ENCODE measurements at regions not wholly inside any gene's neighbourhood (a gene's known extent, or its start where the extent isn't known, plus 50 kb on each side); places are given as distances from the start of the nearest gene placed in this dataset.

GRCh38 chr14:40574780-40575179 lies 1031.9 kb upstream of the LRFN5 start:
- no peaks in the 10 kb centered on the region for H3K27me3 ChIP-seq (ENCODE audit: insufficient read depth)
- DNase-seq = no peak
- CTCF ChIA-PET = no interaction called here
- TF ChIP-seq CHD2 (IDR thresholded peaks at IDR 0.05; ENCODE audit: low read length, partially characterized antibody) (no peak), RAD21 (IDR thresholded peaks at IDR 0.05; ENCODE audit: low read length) (no peak), PBX3 (IDR thresholded peaks at IDR 0.05) (no peak), FOXJ3 (CRISPR knock-in tag; IDR thresholded peaks at IDR 0.05) (no peak), USF1 (IDR thresholded peaks at IDR 0.05; ENCODE audit: borderline replicate concordance, low read depth) (no peak), ELF1 (IDR thresholded peaks at IDR 0.05) (no peak), SIN3A (IDR thresholded peaks at IDR 0.05; ENCODE audit: borderline replicate concordance, low read depth, low read length) (no peak), NRF1 (IDR thresholded peaks at IDR 0.05; ENCODE audit: low read depth, low read length) (no peak), IRF3 (IDR thresholded peaks at IDR 0.05; ENCODE audit: low read depth, low read length) (no peak), TCF12 (IDR thresholded peaks at IDR 0.05) (no peak), TEAD4 (IDR thresholded peaks at IDR 0.05; ENCODE audit: borderline replicate concordance, insufficient read depth) (no peak), USF2 (IDR thresholded peaks at IDR 0.05; ENCODE audit: borderline replicate concordance, low read depth, low read length) (no peak)
- POLR2A ChIA-PET = no interaction called here
- H3K36me3 ChIP-seq (replicated peaks in 1 of 2; ENCODE audit: control insufficient read depth in 1 of 2, insufficient read depth in 2 of 2, low read length in 1 of 2) = no peaks in the 10 kb centered on the region
- no peak overlapping the region for H3K4me3 ChIP-seq (ENCODE audit: low read depth in 2 of 2, low read length in 1 of 2)
- no peak overlapping the region for H3K4me2 ChIP-seq
- H3K27ac ChIP-seq (ENCODE audit: low read depth in 2 of 2, low read length in 1 of 2) = no peak overlapping the region
- WGBS (ENCODE audit: low lambda C conversion rate) = 0% methylated on average over 3 of the region's 3 CpGs
- no peak overlapping the region for H2AFZ ChIP-seq (ENCODE audit: low read depth)
- no peaks in the 10 kb centered on the region for H3K79me2 ChIP-seq (ENCODE audit: insufficient read depth)
- H3K4me1 ChIP-seq (ENCODE audit: control insufficient read depth in 1 of 2, insufficient read depth in 2 of 2, low read depth in 1 of 2, low read length in 1 of 2) = no peaks in the 10 kb centered on the region
- no peaks in the 10 kb centered on the region for H4K20me1 ChIP-seq (ENCODE audit: insufficient read depth)
- H3K9ac ChIP-seq = no peak overlapping the region
- no peaks in the 10 kb centered on the region for H3K9me3 ChIP-seq
- no peaks in the 10 kb centered on the region for H3K9me2 ChIP-seq
- no peaks in the 10 kb centered on the region for H3F3A ChIP-seq (replicated peaks; ENCODE audit: insufficient read depth)

GRCh38 chr14:40525314-40525713 lies 1081.4 kb upstream of the LRFN5 start:
- POLR2A ChIA-PET = no interaction called here
- no peaks in the 10 kb centered on the region for H3K79me2 ChIP-seq (ENCODE audit: insufficient read depth)
- WGBS (ENCODE audit: low lambda C conversion rate) = 0% methylated on average over 1 of the region's 1 CpG
- H3K9me2 ChIP-seq = no peaks in the 10 kb centered on the region
- H4K20me1 ChIP-seq (ENCODE audit: insufficient read depth) = no peaks in the 10 kb centered on the region
- no peak overlapping the region for H3K27ac ChIP-seq (ENCODE audit: low read depth in 2 of 2, low read length in 1 of 2)
- H3F3A ChIP-seq (replicated peaks; ENCODE audit: insufficient read depth) = no peaks in the 10 kb centered on the region
- DNase-seq = no peak
- H3K9me3 ChIP-seq = no peaks in the 10 kb centered on the region
- no peak overlapping the region for H3K4me2 ChIP-seq
- H3K27me3 ChIP-seq (ENCODE audit: insufficient read depth) = no peaks in the 10 kb centered on the region
- H2AFZ ChIP-seq (ENCODE audit: low read depth) = no peak overlapping the region
- no peak overlapping the region for H3K4me3 ChIP-seq (ENCODE audit: low read depth in 2 of 2, low read length in 1 of 2)
- CTCF ChIA-PET = no interaction called here
- no peak overlapping the region for H3K9ac ChIP-seq
- H3K36me3 ChIP-seq (replicated peaks in 1 of 2; ENCODE audit: control insufficient read depth in 1 of 2, insufficient read depth in 2 of 2, low read length in 1 of 2) = no peaks in the 10 kb centered on the region
- H3K4me1 ChIP-seq (ENCODE audit: control insufficient read depth in 1 of 2, insufficient read depth in 2 of 2, low read depth in 1 of 2, low read length in 1 of 2) = no peaks in the 10 kb centered on the region
- TF ChIP-seq MXI1 (IDR thresholded peaks at IDR 0.05; ENCODE audit: low read depth, low read length) (no peak), SIN3A (IDR thresholded peaks at IDR 0.05; ENCODE audit: borderline replicate concordance, low read depth, low read length) (no peak), NFIC (IDR thresholded peaks at IDR 0.05; ENCODE audit: borderline replicate concordance) (no peak), USF1 (IDR thresholded peaks at IDR 0.05; ENCODE audit: borderline replicate concordance, low read depth) (no peak), REST (IDR thresholded peaks at IDR 0.05; ENCODE audit: low read depth, low read length) (no peak), POLR2AphosphoS5 (IDR thresholded peaks at IDR 0.05; ENCODE audit: low read depth, low read length) (no peak), GABPA (IDR thresholded peaks at IDR 0.05; ENCODE audit: low read depth) (no peak), FOSL2 (IDR thresholded peaks at IDR 0.05; ENCODE audit: borderline replicate concordance, low read depth) (no peak), ELF1 (IDR thresholded peaks at IDR 0.05) (no peak), MEF2A (IDR thresholded peaks at IDR 0.05; ENCODE audit: borderline replicate concordance, low read depth) (no peak), PBX3 (IDR thresholded peaks at IDR 0.05) (no peak)
